Right cardiac atrium (tissue), 5 donors: ENCODE measurements at regions not wholly inside any gene's neighbourhood (a gene's known extent, or its start where the extent isn't known, plus 50 kb on each side); places are given as distances from the start of the nearest gene placed in this dataset.

ENCODE experiments used
- ATAC-seq, 2 donors: fragments of 200-7000 bp; cut with Tn5 transposase; one replicate each; pipeline versions ENCODE4 v1.8.0 to v1.9.1; 2020; ENCODE audit warnings: moderate library complexity in 2 of 2, mild to moderate bottlenecking in 1 of 2
- DNase-seq, 3 donors: peaks; one replicate each; pipeline ENCODE4 v3.0.0-alpha.2; 2020
- H3K27ac ChIP-seq: one replicate; pipeline ENCODE4 v1.5.1; 2013; ENCODE audit warnings: mild to moderate bottlenecking, low read length, control low read depth, moderate library complexity
- H3K27me3 ChIP-seq: one replicate; pipeline ENCODE4 v1.6.1; 2013; ENCODE audit not compliant: control insufficient read depth, insufficient read depth
- H3K4me1 ChIP-seq: one replicate; pipeline ENCODE4 v1.6.1; 2013; ENCODE audit warnings: low read length; ENCODE audit not compliant: control insufficient read depth, insufficient read depth
- H3K4me3 ChIP-seq: one replicate; pipeline ENCODE4 v1.5.1; 2013; ENCODE audit warnings: low read length, control low read depth
- H3K9me3 ChIP-seq: one replicate; pipeline ENCODE4 v1.6.1; 2013; ENCODE audit warnings: low read length; ENCODE audit not compliant: control insufficient read depth
- WGBS: extraction: QIAGEN DNeasy Blood & Tissue Kit; methylation state at CpG from one replicate; pipeline ENCODE4 v1.1.7; 2013; 5-methylcytosine and 5-hydroxymethylcytosine counted together
- intact Hi-C, 4 donors: fragments of 100-400 bp; cut with DNase I; formaldehyde crosslinking; loops; one replicate each; pipeline versions ENCODE4 v1.11.0 to v1.14.0; 2022 to 2023
- donor health status: healthy with polysubstance abuse.
- donor health status: DM: no; HTN: yes; CAD: no.
- donor health status: DM: no; HTN: no; CAD: no.
- donor health status: DM: no; HTN: yes; CAD: no; lungs with severe emphysema.
- donor health status: DM: yes; HTN: yes; CAD: no.

DNA sequence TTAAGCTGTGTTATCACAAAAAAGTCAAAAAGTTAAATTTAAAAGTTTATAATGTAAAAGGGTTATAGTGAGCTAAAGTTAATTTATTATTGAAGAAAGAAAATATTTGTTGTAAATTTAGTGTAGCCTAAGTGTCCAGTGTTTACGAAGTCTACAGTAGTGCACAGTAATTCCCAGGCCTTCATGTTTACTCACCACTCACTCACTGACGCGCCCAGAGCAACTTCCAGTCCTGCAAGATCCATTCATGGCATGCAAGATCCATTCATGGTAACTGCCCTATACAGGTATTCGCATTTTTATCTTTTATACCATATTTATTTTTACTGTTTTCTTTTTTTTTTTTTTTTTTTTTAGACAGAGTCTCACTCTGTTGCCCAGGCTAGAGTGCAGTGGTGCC is 69.5 kb downstream of the TPRA1 start:
- no peak overlapping the region for H3K27ac ChIP-seq
- no peak overlapping the region for H3K4me3 ChIP-seq
- ATAC-seq (no peak), DNase-seq (no peak)
- intact Hi-C loops = no loop called here
- H3K9me3 ChIP-seq = no peaks in the 10 kb centered on the region
- 94% methylated on average over 4 of the region's 4 CpGs for WGBS
- H3K27me3 ChIP-seq = no peaks in the 10 kb centered on the region
- H3K4me1 ChIP-seq = no peaks in the 10 kb centered on the region

DNA sequence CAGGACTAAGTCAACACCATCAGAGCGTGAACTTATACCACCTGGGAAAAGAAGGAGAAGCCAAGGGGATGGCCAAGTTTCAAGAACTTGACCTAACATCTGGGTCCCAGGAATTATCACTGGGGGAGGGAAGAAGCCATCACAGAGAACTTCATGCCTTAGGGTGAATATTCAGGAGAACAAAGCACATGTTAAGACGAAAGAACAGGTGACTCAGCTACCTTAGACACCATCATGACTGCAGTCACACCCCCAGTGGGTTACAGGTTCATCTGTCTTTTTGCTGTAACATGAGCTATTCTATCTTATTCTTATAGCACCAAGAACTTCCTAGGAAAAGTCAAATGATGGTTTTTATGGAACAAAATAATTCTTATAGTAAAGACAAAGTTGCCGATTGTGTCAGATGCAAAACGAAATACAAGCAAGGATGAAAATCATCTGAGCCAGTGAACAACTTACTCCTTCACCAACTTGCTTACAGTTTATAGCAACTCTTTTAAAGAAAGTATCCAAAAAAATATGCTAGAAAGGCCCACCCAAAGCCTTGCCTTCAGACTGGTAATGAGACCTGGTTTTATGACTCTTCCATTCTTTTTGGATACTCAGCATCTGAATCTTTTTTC is 72.0 kb downstream of the TPRA1 start:
- no peak overlapping the region for H3K4me3 ChIP-seq
- WGBS = 90% methylated on average over 4 of the region's 4 CpGs
- H3K4me1 ChIP-seq = no peaks in the 10 kb centered on the region
- H3K27ac ChIP-seq = no peak overlapping the region
- no peak for ATAC-seq
- no peak for DNase-seq
- intact Hi-C loops = no loop called here
- H3K9me3 ChIP-seq = no peaks in the 10 kb centered on the region
- H3K27me3 ChIP-seq = no peaks in the 10 kb centered on the region

DNA sequence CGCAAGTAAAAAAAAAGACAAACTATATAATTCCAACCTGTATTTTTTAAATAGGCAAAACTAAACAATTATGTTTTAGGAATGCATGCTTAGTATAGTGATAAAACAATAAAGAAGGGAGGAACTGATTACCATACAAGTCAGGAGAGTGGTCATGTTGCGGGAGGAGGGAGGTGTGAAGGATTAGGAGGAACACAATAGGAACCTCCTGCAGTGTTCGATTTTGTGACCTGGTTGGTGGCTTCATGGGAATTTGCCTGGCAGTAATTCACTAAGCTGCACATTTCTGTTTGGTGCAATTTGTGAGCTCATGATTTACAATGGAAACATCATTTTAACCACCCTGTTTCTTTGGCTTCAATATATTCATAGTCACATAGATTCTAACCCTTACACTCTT is 78.3 kb downstream of the TPRA1 start:
- no peaks in the 10 kb centered on the region for H3K9me3 ChIP-seq
- no peak overlapping the region for H3K4me3 ChIP-seq
- intact Hi-C loops = no loop called here
- DNase-seq (no peak), ATAC-seq (no peak)
- no peaks in the 10 kb centered on the region for H3K4me1 ChIP-seq
- WGBS = 42% methylated on average over 3 of the region's 3 CpGs
- no peak overlapping the region for H3K27ac ChIP-seq
- no peaks in the 10 kb centered on the region for H3K27me3 ChIP-seq

DNA sequence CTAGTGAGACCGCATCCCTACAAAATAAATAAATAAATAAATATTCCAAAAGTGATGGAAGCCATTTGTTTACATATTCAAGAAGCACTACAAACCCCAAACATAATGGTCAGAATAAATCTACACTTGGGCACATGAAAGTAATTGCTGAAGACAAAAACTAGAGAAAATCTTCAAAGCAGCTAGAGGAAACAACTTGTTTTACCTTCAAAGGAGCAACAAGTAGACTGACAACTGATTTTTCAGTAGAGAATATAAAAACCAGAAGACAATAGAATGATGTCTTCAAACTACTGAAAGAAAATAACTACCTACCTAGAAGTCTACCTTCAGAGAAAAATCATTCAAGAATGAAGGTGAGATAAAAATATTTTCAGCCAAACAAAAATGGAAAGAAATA is 89.4 kb downstream of the TPRA1 start:
- H3K9me3 ChIP-seq = peaks cover 3% of the 10 kb centered on the region
- no peak overlapping the region for H3K27ac ChIP-seq
- no peak for ATAC-seq
- H3K4me1 ChIP-seq = no peaks in the 10 kb centered on the region
- 88% methylated on average over 1 of the region's 1 CpG for WGBS
- H3K4me3 ChIP-seq = no peak overlapping the region
- DNase-seq = no peak
- intact Hi-C loops = no loop called here
- no peaks in the 10 kb centered on the region for H3K27me3 ChIP-seq

DNA sequence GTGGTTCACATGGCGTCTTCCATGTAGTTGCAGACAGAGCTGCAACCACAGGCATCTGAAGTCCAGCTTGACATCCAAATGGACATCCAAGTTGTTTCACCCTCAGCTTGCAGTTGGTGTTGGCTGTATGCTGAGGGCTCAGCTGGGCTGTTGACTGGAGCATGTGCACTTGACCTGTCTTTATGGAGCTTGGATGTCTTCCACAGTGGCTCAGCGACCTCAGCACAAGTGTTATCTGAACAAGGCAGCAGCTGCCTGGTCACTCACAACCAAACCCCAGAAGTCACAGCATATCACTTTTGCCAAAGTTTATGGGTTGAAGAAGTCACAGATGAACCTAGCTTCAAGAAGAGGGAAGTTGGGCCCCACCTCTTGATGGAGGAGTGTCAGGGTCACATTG is 92.9 kb downstream of the TPRA1 start:
- Histone ChIP-seq H3K27me3 (no peaks in the 10 kb centered on the region), H3K4me1 (no peaks in the 10 kb centered on the region), H3K9me3 (peaks cover 3% of the 10 kb centered on the region), H3K4me3 (no peak overlapping the region), H3K27ac (no peak overlapping the region)
- no peak for DNase-seq
- intact Hi-C loops = no loop called here
- ATAC-seq = no peak
- 73% methylated on average over 2 of the region's 2 CpGs for WGBS

DNA sequence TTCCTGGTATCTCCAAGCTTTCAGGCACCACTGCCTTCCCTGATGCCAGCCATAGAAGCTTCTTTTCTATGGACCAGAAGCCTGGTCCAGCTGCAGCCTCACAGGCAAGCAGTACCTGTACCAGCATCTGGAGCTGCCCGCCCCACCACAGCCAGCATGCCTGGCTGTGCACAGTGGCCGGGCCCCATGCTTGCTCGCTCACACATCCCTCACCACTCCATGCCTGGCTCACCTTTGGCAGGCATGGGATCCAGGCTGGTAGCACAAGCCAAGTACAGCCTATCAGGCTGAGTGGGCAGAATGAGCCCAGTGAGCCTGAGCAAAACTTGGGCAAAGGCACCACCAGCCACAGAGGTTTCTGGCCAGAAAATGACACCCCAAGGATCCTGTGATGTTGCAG is 93.4 kb downstream of the TPRA1 start:
- intact Hi-C loops = no loop called here
- H3K4me1 ChIP-seq = no peaks in the 10 kb centered on the region
- no peak for DNase-seq
- H3K9me3 ChIP-seq = peaks cover 3% of the 10 kb centered on the region
- H3K27ac ChIP-seq = no peak overlapping the region
- no peak for ATAC-seq
- 88% methylated on average over 3 of the region's 3 CpGs for WGBS
- no peak overlapping the region for H3K4me3 ChIP-seq
- H3K27me3 ChIP-seq = no peaks in the 10 kb centered on the region

DNA sequence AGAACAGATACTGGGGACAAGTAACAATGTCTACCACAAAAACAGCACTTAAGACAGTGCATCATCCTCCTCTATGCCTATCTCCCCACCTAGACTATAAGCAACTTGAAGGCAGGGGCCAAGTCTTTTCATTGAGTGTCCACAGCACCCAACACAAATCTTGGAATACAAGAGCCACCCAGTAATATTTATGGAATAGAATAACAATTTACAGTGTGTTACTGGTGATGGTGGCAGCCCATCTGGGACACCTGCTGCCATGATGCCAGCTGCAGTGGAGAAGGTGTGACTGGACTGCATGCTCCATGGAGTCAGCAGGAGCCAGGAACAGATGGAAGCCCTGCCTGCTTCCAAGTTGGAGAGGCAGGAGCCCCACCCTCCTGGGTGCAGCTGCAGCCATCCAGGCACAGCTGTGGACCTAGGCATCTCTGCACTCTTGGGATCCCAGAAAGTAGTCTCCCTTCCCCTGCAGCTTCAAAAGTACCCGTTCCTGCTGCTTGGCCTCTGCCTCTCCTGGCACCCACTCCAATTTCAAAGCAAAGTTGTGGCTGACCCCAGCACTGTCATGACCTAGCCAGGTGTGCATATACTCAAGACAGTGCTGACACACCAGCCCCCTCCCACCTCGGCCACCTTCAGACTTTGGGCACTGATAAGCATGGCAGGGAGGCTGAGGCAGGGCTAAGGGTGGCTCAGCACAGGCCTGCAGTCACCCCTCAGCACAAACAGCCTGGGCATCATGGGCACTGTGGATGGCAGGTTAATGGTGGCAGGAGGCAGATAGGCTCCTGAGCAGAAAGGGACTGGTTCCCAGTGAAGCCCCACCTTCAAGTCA is 94.5 kb downstream of the TPRA1 start:
- no peaks in the 10 kb centered on the region for H3K27me3 ChIP-seq
- no peak overlapping the region for H3K27ac ChIP-seq
- H3K4me1 ChIP-seq = no peaks in the 10 kb centered on the region
- no peak for ATAC-seq
- DNase-seq = no peak
- 76% methylated on average over 2 of the region's 2 CpGs for WGBS
- no peaks in the 10 kb centered on the region for H3K9me3 ChIP-seq
- intact Hi-C loops = no loop called here
- H3K4me3 ChIP-seq = no peak overlapping the region

DNA sequence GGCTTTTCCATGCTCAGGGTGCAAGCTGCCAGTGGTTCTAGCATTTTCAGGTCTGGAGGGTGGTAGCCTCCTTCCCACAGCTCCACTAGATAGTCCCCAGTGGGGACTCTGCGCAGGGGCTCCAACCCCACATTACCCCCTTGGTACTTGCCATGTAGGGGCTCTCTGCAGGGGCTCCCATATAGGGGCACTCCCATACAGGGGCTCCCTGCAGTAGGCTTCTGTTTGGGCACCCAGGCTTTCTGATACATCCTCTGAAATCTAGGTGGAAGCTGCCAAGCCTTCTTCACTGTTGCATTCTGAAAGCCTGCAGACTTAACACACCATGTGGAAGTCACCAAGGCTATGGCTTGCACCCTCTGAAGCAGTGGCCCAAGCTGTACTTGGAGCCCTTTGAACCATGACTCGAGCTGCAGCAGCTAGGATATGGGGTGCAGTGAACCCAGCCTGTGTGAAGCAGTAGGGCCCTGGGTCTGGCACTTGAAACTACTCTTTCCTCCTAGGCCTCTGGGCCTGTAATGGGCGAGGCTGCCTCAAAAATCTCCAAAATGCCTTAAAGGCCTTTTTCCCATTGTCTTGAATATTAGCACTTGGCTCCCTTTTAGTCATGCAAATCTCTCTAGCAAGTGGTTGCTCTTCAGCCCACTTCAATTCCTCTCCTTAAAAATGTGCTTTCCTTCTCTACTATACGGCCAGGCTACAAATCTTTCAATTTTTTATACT is 96.4 kb downstream of the TPRA1 start:
- no peak for DNase-seq
- 81% methylated on average over 4 of the region's 4 CpGs for WGBS
- no peaks in the 10 kb centered on the region for H3K27me3 ChIP-seq
- intact Hi-C loops = no loop called here
- H3K9me3 ChIP-seq = no peaks in the 10 kb centered on the region
- H3K4me1 ChIP-seq = no peaks in the 10 kb centered on the region
- no peak overlapping the region for H3K4me3 ChIP-seq
- no peak for ATAC-seq
- H3K27ac ChIP-seq = no peak overlapping the region

DNA sequence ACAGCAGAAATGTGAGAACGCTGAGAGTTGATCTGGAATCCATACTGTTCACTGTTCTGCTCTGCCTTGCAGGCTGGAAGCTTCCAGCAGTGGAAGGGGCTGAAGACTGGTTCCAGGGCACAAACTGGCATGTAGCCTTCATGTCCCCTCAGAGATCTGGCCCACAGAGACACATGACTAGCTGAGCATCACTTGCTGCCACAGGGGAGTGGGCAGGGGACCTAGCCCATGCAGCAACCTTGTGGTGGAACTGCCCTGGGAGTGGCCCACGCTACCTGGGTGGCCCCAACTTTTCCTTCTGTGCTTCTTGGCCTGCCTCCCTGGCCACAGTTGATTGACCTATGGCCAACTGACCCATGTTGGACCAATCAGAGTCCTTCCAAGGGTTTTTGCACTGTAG is 98.1 kb downstream of the TPRA1 start:
- Histone ChIP-seq H3K4me3 (no peak overlapping the region), H3K27me3 (no peaks in the 10 kb centered on the region), H3K27ac (no peak overlapping the region), H3K9me3 (no peaks in the 10 kb centered on the region), H3K4me1 (no peaks in the 10 kb centered on the region)
- no peak for DNase-seq
- 81% methylated on average over 2 of the region's 2 CpGs for WGBS
- intact Hi-C loops = no loop called here
- ATAC-seq = no peak

DNA sequence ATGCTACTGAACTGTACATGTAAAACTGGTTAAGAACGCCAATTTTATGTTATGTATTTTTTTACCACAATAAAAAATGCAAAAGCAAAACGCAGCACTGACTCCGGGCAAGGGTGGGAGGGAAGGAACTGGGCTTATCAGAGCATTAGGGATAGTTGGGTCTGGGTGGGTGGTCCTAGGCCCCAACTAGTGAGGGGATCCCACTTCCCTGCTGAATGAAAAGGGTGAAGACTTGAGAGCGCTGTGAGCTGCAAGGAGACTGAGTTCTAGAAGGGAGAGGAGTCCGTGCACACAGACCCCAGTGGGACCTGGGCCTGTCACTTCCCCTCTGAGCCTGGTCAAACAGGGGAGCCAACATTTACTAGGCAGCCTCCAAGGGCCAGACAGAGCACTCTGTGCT is 98.6 kb downstream of the TPRA1 start:
- 80% methylated on average over 5 of the region's 5 CpGs for WGBS
- intact Hi-C loops = no loop called here
- Histone ChIP-seq H3K9me3 (no peaks in the 10 kb centered on the region), H3K27ac (no peak overlapping the region), H3K4me1 (no peaks in the 10 kb centered on the region), H3K27me3 (no peaks in the 10 kb centered on the region), H3K4me3 (no peak overlapping the region)
- ATAC-seq = no peak
- no peak for DNase-seq

DNA sequence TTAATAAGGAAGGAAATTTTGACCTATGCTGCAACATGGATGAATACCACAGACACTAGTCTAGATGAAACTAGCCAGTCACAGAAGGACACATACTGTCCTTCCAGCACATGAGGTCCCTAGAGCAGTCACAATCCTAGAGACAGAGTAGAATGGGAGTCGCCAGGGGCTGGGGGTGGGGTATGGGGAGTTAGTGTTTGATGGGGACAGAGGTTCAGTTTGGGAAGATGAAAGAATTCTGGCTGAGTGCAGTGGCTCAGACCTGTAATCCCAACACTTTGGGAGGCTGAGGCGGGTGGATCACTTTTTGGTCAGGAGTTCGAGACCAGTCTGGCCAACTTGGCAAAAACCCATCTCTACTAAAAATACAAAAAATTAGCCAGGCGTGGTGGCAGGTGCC is 99.2 kb downstream of the TPRA1 start:
- intact Hi-C loops = no loop called here
- DNase-seq (no peak), ATAC-seq (no peak)
- Histone ChIP-seq H3K27me3 (no peaks in the 10 kb centered on the region), H3K4me1 (no peaks in the 10 kb centered on the region), H3K9me3 (no peaks in the 10 kb centered on the region), H3K4me3 (no peak overlapping the region), H3K27ac (no peak overlapping the region)
- WGBS = 81% methylated on average over 4 of the region's 4 CpGs
